ENCODE measurements at regions not wholly inside any gene's neighbourhood (a gene's known extent, or its start where the extent isn't known, plus 50 kb on each side); places are given as distances from the start of the nearest gene placed in this dataset.

- no peak for TF ChIP-seq POLR2AphosphoS5 (IDR thresholded peaks at IDR 0.05; ENCODE audit: low read depth, low read length)
- TF ChIP-seq, protein P1, sequence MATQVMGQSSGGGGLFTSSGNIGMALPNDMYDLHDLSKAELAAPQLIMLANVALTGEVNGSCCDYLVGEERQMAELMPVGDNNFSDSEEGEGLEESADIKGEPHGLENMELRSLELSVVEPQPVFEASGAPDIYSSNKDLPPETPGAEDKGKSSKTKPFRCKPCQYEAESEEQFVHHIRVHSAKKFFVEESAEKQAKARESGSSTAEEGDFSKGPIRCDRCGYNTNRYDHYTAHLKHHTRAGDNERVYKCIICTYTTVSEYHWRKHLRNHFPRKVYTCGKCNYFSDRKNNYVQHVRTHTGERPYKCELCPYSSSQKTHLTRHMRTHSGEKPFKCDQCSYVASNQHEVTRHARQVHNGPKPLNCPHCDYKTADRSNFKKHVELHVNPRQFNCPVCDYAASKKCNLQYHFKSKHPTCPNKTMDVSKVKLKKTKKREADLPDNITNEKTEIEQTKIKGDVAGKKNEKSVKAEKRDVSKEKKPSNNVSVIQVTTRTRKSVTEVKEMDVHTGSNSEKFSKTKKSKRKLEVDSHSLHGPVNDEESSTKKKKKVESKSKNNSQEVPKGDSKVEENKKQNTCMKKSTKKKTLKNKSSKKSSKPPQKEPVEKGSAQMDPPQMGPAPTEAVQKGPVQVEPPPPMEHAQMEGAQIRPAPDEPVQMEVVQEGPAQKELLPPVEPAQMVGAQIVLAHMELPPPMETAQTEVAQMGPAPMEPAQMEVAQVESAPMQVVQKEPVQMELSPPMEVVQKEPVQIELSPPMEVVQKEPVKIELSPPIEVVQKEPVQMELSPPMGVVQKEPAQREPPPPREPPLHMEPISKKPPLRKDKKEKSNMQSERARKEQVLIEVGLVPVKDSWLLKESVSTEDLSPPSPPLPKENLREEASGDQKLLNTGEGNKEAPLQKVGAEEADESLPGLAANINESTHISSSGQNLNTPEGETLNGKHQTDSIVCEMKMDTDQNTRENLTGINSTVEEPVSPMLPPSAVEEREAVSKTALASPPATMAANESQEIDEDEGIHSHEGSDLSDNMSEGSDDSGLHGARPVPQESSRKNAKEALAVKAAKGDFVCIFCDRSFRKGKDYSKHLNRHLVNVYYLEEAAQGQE (IDR thresholded peaks at IDR 0.05; ENCODE audit: insufficient read depth in 1 of 2, low read depth in 2 of 2, low read length in 2 of 2) = no peak
- no peak for TF ChIP-seq TAF1 (IDR thresholded peaks at IDR 0.05; ENCODE audit: borderline replicate concordance, insufficient read depth, low read length)
Observed at GRCh38 chr13:109644956-109645355, 141.4 kb downstream of the IRS2 start.
